Muscle of leg (tissue), 3 donors: ENCODE measurements at regions not wholly inside any gene's neighbourhood (a gene's known extent, or its start where the extent isn't known, plus 50 kb on each side); places are given as distances from the start of the nearest gene placed in this dataset.
A peak's percentile ranks its signal among the peaks of the same experiment; 100 is the strongest.
"Not testable (repeated sequence)": the region's sequence is repeated elsewhere in the genome, so short reads cannot be mapped to it uniquely, and the experiment has no call there.

Source experiments
- DNase-seq: peaks from one replicate; pipeline ENCODE4 v3.0.0; 2013
- H3K27ac ChIP-seq: one replicate; pipeline ENCODE4 v1.5.1; 2013; ENCODE audit warnings: mild to moderate bottlenecking, low read length, control low read depth
- H3K27me3 ChIP-seq: one replicate; pipeline ENCODE4 v1.6.1; 2013; ENCODE audit warnings: low read length; ENCODE audit not compliant: control insufficient read depth, insufficient read depth
- H3K36me3 ChIP-seq: one replicate; pipeline ENCODE4 v1.6.1; 2013; ENCODE audit warnings: low read length; ENCODE audit not compliant: control insufficient read depth, insufficient read depth
- H3K4me1 ChIP-seq: one replicate; pipeline ENCODE4 v1.6.1; 2013; ENCODE audit warnings: low read length; ENCODE audit not compliant: control insufficient read depth, insufficient read depth
- H3K4me3 ChIP-seq: one replicate; pipeline ENCODE4 v1.5.1; 2013; ENCODE audit warnings: low read length, control low read depth
- H3K9me3 ChIP-seq: replicated peaks from 2 replicates; pipeline ENCODE4 v1.6.1; 2013; ENCODE audit warnings: low read depth, low read length; ENCODE audit not compliant: control insufficient read depth
- WGBS: methylation state at CpG from one replicate; pipeline ENCODE4 v1.1.5; 2013; ENCODE audit warnings: missing lambda C conversion rate; ENCODE audit not compliant: insufficient coverage; 5-methylcytosine and 5-hydroxymethylcytosine counted together

DNA sequence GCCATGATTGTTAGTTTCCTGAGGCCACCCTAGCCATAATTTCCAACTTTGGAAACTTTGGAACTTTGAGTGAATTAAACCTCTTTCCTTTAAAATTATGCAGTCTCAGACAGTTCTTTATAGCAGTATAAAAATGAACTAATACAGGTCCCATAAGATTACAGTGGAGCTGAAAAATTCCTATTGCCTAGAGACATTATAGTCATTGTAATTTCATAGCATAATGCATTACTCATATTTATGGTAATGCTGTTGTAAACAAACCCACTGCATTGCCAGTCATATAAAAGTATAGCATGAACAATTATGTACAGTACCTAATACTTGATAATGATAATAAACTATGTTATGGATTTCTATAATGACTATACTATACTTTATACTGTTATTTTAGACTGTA is 88.0 kb upstream of the TMEM229A start:
- Histone ChIP-seq H3K4me1 (no peaks in the 10 kb centered on the region), H3K9me3 (no peaks in the 10 kb centered on the region), H3K36me3 (no peaks in the 10 kb centered on the region), H3K27me3 (no peaks in the 10 kb centered on the region), H3K27ac (no peak overlapping the region), H3K4me3 (no peak overlapping the region)
- DNase-seq, result no peak

DNA sequence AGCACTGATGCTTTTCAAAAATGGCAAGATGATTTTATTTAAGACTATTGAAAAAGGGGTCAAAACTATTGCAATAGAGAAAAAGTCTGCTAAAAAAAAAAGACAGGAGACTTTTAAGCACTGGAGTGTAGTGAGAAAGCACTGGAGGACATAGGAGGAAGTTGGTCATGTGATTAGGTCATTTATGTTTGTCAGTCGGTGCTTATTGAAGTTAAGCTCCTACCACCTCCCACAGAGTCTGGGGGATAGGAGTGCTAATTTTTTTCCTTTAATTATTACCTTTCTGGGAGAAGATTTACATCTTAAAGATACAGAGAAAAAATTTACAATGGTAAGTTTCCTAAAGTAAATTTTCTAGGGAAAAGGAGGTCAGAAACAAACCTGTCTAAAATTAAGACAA is 80.2 kb upstream of the TMEM229A start:
- Histone ChIP-seq H3K27me3 (no peaks in the 10 kb centered on the region), H3K36me3 (no peaks in the 10 kb centered on the region), H3K4me3 (no peak overlapping the region), H3K27ac (no peak overlapping the region), H3K9me3 (no peaks in the 10 kb centered on the region), H3K4me1 (no peaks in the 10 kb centered on the region)
- no CpG with 5 or more reads among the region's 1 CpG for WGBS
- no peak for DNase-seq

DNA sequence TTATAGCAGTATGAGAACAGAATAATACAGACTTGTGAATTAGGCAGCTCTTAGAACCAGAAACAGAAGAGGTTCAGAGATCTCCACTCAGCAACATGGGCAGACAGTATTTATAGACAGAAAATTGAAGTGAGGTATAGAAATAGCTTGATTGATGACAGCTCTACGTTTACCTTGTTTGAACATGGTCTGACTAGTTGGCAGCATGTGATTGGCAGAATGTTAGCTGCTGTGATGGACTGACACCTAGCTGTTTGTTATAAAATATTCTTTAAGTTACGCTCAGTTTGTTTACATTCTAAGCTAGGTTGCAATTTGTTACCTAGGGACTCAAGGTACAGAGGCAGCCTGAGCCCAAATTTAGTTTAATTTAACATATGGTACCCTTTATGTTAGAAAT is 73.7 kb upstream of the TMEM229A start:
- Histone ChIP-seq H3K36me3 (no peaks in the 10 kb centered on the region), H3K27me3 (no peaks in the 10 kb centered on the region), H3K4me1 (no peaks in the 10 kb centered on the region), H3K4me3 (no peak overlapping the region), H3K27ac (no peak overlapping the region), H3K9me3 (peaks cover 3% of the 10 kb centered on the region)
- WGBS, result 50% methylated on average over 1 of the region's 2 CpGs
- DNase-seq, result no peak

DNA sequence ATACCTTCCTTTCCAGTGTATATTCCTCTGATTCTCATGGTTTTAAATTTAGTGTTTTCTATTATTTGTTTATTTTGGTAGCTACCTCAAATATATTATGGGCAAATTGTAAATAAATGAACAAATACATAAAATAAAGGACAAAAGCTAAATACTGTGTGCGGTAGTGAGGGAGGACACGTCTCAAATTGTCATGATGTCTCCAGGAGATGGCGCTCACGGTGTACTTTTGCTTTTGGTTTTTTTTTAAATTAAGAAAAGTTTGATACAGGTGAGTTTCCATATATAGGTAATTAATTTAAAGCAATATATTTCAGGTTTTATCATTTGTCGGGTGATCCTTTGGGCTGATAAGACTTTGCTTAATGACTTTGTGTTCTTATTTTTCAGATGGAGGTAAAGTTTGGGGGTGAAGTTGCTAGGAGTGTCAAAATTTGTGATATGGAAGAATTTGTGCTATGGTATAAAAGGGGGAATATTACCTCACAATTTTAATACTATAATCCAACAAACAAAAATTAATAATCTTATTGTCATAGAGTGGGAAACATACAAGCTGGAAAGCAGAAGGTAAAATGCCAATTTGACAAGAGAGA is 68.4 kb upstream of the TMEM229A start:
- DNase-seq, result no peak
- Histone ChIP-seq H3K4me1 (no peaks in the 10 kb centered on the region), H3K27ac (no peak overlapping the region), H3K9me3 (peaks cover 3% of the 10 kb centered on the region), H3K27me3 (no peaks in the 10 kb centered on the region), H3K36me3 (no peaks in the 10 kb centered on the region), H3K4me3 (no peak overlapping the region)
- no CpG with 5 or more reads among the region's 5 CpGs for WGBS

DNA sequence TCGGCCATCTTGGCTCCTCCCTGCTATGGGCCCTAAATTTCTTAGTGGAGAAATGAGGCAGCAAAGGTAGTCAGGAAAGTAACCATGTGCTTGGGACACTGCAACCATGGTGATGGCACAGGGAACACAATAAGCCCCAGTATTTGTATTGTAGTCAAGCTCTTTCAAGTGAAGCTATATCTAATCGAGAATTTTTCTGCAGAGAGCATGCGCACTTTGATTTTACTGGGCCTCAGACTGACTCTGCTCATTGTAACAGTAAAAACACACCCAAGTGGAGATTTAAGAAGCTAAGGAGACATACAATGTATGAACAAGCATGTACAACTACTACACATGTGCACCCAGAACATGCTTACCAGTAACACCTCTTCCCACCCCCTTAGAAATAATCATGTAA is 67.3 kb upstream of the TMEM229A start:
- no peak for DNase-seq
- Histone ChIP-seq H3K9me3 (peaks cover 3% of the 10 kb centered on the region), H3K4me1 (no peaks in the 10 kb centered on the region), H3K27ac (no peak overlapping the region), H3K27me3 (no peaks in the 10 kb centered on the region), H3K36me3 (no peaks in the 10 kb centered on the region), H3K4me3 (no peak overlapping the region)
- WGBS, result 100% methylated on average over 1 of the region's 3 CpGs

DNA sequence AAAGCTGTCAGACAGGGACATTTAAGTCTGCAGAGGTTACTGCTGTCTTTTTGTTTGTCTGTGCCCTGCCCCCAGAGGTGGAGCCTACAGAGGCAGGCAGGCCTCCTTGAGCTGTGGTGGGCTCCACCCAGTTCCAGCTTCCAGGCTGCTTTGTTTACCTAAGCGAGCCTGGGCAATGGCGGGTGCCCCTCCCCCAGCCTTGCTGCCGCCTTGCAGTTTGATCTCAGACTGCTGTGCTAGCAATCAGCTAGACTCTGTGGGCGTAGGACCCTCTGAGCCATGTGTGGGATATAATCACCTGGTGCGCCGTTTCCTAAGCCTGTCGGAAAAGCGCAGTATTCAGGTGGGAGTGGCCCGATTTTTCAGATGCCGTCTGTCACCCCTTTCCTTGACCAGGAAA is 66.7 kb upstream of the TMEM229A start:
- H3K36me3 ChIP-seq, DNase-seq, H3K9me3 ChIP-seq, H3K4me1 ChIP-seq, H3K27me3 ChIP-seq, H3K27ac ChIP-seq, H3K4me3 ChIP-seq: not testable (repeated sequence)
- WGBS, result 89% methylated on average over 7 of the region's 10 CpGs

DNA sequence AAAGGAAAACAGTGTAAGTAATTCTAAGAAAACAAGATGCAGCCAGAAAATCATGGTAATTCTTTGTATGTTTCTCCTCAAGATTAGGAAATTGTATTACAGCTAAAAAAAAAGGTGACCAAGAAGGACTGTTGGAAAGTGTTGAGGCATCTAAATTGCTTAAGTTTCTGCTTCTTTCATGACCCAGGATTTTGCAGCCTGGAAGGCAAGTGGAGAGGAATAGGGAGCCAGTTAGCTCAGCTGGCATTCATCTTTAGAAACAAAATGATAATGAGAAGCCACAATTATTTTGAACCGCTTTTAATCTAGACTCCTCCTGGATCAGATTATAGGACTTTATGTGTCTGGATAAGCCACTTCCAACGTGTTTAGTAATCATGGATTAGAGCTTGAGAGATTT is 56.8 kb upstream of the TMEM229A start:
- Histone ChIP-seq H3K27me3 (no peaks in the 10 kb centered on the region), H3K36me3 (no peaks in the 10 kb centered on the region), H3K9me3 (no peaks in the 10 kb centered on the region), H3K27ac (no peak overlapping the region), H3K4me3 (no peak overlapping the region), H3K4me1 (no peaks in the 10 kb centered on the region)
- WGBS, result no CpG with 5 or more reads among the region's 2 CpGs
- DNase-seq, result no peak

DNA sequence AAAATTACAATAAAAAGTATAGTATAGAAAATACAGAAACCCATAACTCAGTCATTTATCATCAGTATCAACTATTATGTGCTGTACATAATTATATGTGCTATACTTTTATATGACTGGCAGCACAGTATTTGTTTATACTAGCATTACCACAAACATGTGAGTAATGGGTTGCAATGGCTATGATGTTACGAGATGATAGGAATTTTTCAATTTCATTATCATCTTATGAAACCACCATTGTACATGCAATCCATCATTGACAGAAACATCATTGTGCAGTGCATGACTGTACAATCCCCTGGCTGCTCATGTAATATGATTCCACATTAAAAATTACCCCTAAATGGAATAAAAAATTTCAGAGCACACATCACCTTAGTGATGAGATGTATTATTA is 55.7 kb upstream of the TMEM229A start:
- H3K4me1 ChIP-seq, result no peaks in the 10 kb centered on the region
- DNase-seq, result no peak
- H3K27ac ChIP-seq, result no peak overlapping the region
- no CpG with 5 or more reads among the region's 1 CpG for WGBS
- H3K4me3 ChIP-seq, result no peak overlapping the region
- H3K36me3 ChIP-seq, result no peaks in the 10 kb centered on the region
- H3K27me3 ChIP-seq, result no peaks in the 10 kb centered on the region
- no peaks in the 10 kb centered on the region for H3K9me3 ChIP-seq

DNA sequence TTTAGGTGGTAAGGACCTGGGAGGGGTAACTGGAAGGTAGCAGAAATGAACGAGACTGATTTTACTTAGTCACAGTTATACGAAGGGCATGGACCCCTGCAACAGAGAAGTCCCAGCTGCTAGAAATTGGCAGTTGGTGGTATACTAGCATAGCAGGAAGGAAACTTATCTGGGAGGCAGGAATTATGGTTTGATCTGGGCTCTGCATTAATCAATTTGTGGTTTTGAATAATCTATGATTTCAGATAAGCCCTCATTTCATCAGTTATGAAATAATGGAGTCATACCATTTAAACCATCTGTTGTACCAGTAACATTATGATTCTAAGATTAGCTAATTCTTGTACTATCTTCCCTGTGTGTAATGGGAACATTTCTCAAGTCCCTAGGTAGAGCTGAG is 54.0 kb upstream of the TMEM229A start:
- no peak for DNase-seq
- H3K36me3 ChIP-seq, result no peaks in the 10 kb centered on the region
- no peak overlapping the region for H3K4me3 ChIP-seq
- no peaks in the 10 kb centered on the region for H3K4me1 ChIP-seq
- H3K9me3 ChIP-seq, result no peaks in the 10 kb centered on the region
- H3K27ac ChIP-seq, result no peak overlapping the region
- WGBS, result 62% methylated on average over 2 of the region's 2 CpGs
- no peaks in the 10 kb centered on the region for H3K27me3 ChIP-seq

DNA sequence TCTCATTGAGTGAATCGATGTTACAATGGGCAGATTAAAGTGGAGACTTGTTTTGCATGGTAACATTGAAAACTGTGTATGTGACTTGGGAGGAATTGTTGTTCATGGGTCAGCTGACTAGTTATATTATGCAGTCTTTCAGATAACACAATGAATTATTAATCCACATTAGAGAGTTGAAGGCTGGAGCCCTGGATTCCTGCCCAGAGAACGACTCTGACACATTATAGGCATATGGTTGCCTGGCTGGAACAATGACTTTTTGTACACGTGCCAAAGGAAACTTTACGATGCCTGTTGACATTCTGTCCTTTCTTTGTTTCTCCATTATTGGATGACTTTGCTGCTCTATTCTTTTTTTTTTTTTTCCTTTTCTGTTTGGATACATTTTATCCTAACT is 52.3 kb upstream of the TMEM229A start:
- Histone ChIP-seq H3K9me3 (no peaks in the 10 kb centered on the region), H3K4me3 (no peak overlapping the region), H3K36me3 (no peaks in the 10 kb centered on the region), H3K27me3 (no peaks in the 10 kb centered on the region), H3K27ac (no peak overlapping the region), H3K4me1 (no peaks in the 10 kb centered on the region)
- peak; percentile 57 for DNase-seq
- 14% methylated on average over 1 of the region's 4 CpGs for WGBS

DNA sequence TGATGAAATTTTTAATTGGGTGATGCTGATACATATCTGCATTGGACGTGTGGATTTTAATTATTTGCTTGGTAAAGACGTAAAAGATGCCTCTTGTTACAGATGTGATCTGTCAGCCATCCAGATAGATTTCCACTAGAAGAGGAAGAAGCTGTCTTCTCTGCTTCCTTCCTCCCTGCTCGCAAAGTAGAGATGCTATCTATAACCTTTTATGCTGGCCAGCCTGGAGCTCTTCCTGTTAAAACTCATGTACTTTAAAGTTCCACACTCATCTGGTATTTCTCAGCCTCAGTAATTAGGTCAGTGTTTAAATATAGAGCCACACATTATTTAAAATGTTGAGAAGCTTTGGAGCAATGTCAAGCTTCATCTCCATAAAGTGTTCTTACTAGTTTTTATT is 51.2 kb upstream of the TMEM229A start:
- Histone ChIP-seq H3K9me3 (no peaks in the 10 kb centered on the region), H3K27ac (no peak overlapping the region), H3K36me3 (no peaks in the 10 kb centered on the region), H3K27me3 (no peaks in the 10 kb centered on the region), H3K4me3 (no peak overlapping the region), H3K4me1 (no peaks in the 10 kb centered on the region)
- DNase-seq, result peak; percentile 15
- no CpG with 5 or more reads among the region's 3 CpGs for WGBS
